ENCODE measurements at regions not wholly inside any gene's neighbourhood (a gene's known extent, or its start where the extent isn't known, plus 50 kb on each side); places are given as distances from the start of the nearest gene placed in this dataset.

GRCh38 chr13:34070544-34071303 is 252.8 kb downstream of the RFC3 start:
- Histone ChIP-seq H2BK15ac (ENCODE audit: low read depth, low read length) (no peak overlapping the region), H4K8ac (replicated peaks; ENCODE audit: insufficient read length, low read depth, low read length) (no peak overlapping the region), H4K91ac (ENCODE audit: insufficient read length, low read depth, low read length) (no peak overlapping the region), H4K20me1 (ENCODE audit: control insufficient read depth, insufficient read depth, insufficient read length) (no peaks in the 10 kb centered on the region), H3K4me1 (ENCODE audit: insufficient read depth, low read length) (no peaks in the 10 kb centered on the region), H3K23me2 (ENCODE audit: insufficient read length, low read depth, low read length, poor library complexity, severe bottlenecking) (no peaks in the 10 kb centered on the region), H2BK12ac (ENCODE audit: insufficient read length, low read depth, low read length) (no peak overlapping the region), H3K27ac (ENCODE audit: insufficient read length, low read depth, low read length) (no peak overlapping the region), H2BK120ac (ENCODE audit: low read depth, low read length, poor library complexity, severe bottlenecking) (no peak overlapping the region), H3K4me2 (ENCODE audit: insufficient read depth, insufficient read length, low read length) (no peak overlapping the region), H3K14ac (ENCODE audit: insufficient read depth, low read length) (no peak overlapping the region), H3T11ph (ENCODE audit: low read length) (no peak overlapping the region), H3K18ac (ENCODE audit: insufficient read length, low read depth, low read length) (no peak overlapping the region), H3K23ac (ENCODE audit: insufficient read length, low read depth, low read length) (no peak overlapping the region), H2AFZ (ENCODE audit: low read length) (no peak overlapping the region), H3K9ac (ENCODE audit: extremely low read depth, insufficient read length, low read length) (no peak overlapping the region), H3K27me3 (ENCODE audit: insufficient read depth, low read length) (no peaks in the 10 kb centered on the region), H2AK5ac (ENCODE audit: insufficient read length, low read length) (no peak overlapping the region), H4K5ac (ENCODE audit: insufficient read length, low read depth, low read length) (no peak overlapping the region), H3K9me3 (ENCODE audit: control insufficient read depth, low read depth, low read length) (no peaks in the 10 kb centered on the region), H3K56ac (ENCODE audit: insufficient read length, low read depth, low read length) (no peak overlapping the region), H2BK20ac (ENCODE audit: low read depth, low read length, poor library complexity, severe bottlenecking) (no peak overlapping the region), H3K79me2 (ENCODE audit: insufficient read depth, low read length) (no peaks in the 10 kb centered on the region), H2BK5ac (ENCODE audit: insufficient read length, low read length) (no peak overlapping the region), H3K79me1 (ENCODE audit: insufficient read depth, low read depth, low read length, poor library complexity, severe bottlenecking) (no peaks in the 10 kb centered on the region), H3K4ac (ENCODE audit: low read depth, low read length) (no peak overlapping the region)
- Mint-ChIP-seq H3K27me3 (ENCODE audit: low read depth) (no peaks in the 10 kb centered on the region), H3K27ac (no peak overlapping the region), H3K36me3 (ENCODE audit: insufficient read depth in 1 of 3, low read depth in 3 of 3) (peaks cover 0 to 9% (median 0%) of the 10 kb centered on the region in 3 experiments; a peak in 2 of 7 replicates), H3K9me3 (peaks cover 0 to 8% of the 10 kb centered on the region in 2 experiments; a peak in 4 of 5 replicates), H3K4me1 (no peaks in the 10 kb centered on the region), H3K4me3 (no peak overlapping the region)
- TF ChIP-seq, protein P1, sequence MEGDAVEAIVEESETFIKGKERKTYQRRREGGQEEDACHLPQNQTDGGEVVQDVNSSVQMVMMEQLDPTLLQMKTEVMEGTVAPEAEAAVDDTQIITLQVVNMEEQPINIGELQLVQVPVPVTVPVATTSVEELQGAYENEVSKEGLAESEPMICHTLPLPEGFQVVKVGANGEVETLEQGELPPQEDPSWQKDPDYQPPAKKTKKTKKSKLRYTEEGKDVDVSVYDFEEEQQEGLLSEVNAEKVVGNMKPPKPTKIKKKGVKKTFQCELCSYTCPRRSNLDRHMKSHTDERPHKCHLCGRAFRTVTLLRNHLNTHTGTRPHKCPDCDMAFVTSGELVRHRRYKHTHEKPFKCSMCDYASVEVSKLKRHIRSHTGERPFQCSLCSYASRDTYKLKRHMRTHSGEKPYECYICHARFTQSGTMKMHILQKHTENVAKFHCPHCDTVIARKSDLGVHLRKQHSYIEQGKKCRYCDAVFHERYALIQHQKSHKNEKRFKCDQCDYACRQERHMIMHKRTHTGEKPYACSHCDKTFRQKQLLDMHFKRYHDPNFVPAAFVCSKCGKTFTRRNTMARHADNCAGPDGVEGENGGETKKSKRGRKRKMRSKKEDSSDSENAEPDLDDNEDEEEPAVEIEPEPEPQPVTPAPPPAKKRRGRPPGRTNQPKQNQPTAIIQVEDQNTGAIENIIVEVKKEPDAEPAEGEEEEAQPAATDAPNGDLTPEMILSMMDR (conservative IDR thresholded peaks at IDR 0.05) = no peak
- no CpG with 5 or more reads among the region's 2 CpGs for WGBS (ENCODE audit: extremely low coverage, insufficient read length, low lambda C conversion rate)
- DNase-seq = no peak

Data from H9 (cell line).